ENCODE measurements at regions not wholly inside any gene's neighbourhood (a gene's known extent, or its start where the extent isn't known, plus 50 kb on each side); places are given as distances from the start of the nearest gene placed in this dataset.

- intact Hi-C loops (cut with micrococcal nuclease): no loop called here
- no peak overlapping the region for H2AFZ ChIP-seq (ENCODE audit: low read depth, low read length, poor library complexity, severe bottlenecking)
- H3K9ac ChIP-seq (ENCODE audit: low read length): no peak overlapping the region
- H3K27me3 ChIP-seq (ENCODE audit: insufficient read depth, low read length): no peaks in the 10 kb centered on the region; the same call in 1 of the 2 replicates
- no peaks in the 10 kb centered on the region for H3K9me3 ChIP-seq (ENCODE audit: control insufficient read depth in 1 of 2, insufficient read depth in 1 of 2, low read depth in 1 of 2, low read length in 2 of 2)
- no peak overlapping the region for H3K27ac ChIP-seq (ENCODE audit: low read depth, low read length)
- DNase-seq (ENCODE audit: low read depth, low spot score): no peak
- BruUV-seq (replicated peaks): no TSS peak
- H3K4me3 ChIP-seq (replicated peaks in 1 of 2; ENCODE audit: low read depth in 1 of 2, low read length in 2 of 2): no peak overlapping the region
- ATAC-seq: no peak
- RAD21 ChIA-PET (ENCODE audit: low non-redundant PET in 1 of 2, low total read pairs in 2 of 2, uncharacterized antibody in 2 of 2, unreplicated experiment in 2 of 2): no interaction called here
- H3K79me2 ChIP-seq (ENCODE audit: insufficient read depth, low read length): no peaks in the 10 kb centered on the region
- CTCF ChIA-PET: no interaction called here
- POLR2A ChIA-PET: no interaction called here
- no peaks in the 10 kb centered on the region for H4K20me1 ChIP-seq (ENCODE audit: insufficient read depth)
- TF ChIP-seq SP1 (IDR thresholded peaks at IDR 0.05; ENCODE audit: low read depth) (no peak), ZNF274 (IDR thresholded peaks at IDR 0.05; ENCODE audit: low read depth, low read length) (no peak), ZBTB33 (IDR thresholded peaks at IDR 0.05; ENCODE audit: extremely low read depth, insufficient replicate concordance, low read length) (no peak), TCF7L2 (IDR thresholded peaks at IDR 0.05; ENCODE audit: borderline replicate concordance, extremely low read depth, insufficient read depth, insufficient read length) (no peak), EZH2phosphoT487 (IDR thresholded peaks at IDR 0.05; ENCODE audit: borderline replicate concordance) (no peak)
- H3K4me1 ChIP-seq (ENCODE audit: control insufficient read depth in 1 of 2, insufficient read depth in 2 of 2, low read length in 2 of 2): no peaks in the 10 kb centered on the region
- no peak overlapping the region for H3K4me2 ChIP-seq (ENCODE audit: low read length)
- no peaks in the 10 kb centered on the region for H3K9me2 ChIP-seq (ENCODE audit: insufficient read depth)
- no peaks in the 10 kb centered on the region for H3K36me3 ChIP-seq (ENCODE audit: control insufficient read depth in 1 of 2, insufficient read depth in 2 of 2, low read length in 2 of 2)
These were observed 67.4 kb upstream of the CLDN5 start for GRCh38 chr22:19591568-19591967.

DNA sequence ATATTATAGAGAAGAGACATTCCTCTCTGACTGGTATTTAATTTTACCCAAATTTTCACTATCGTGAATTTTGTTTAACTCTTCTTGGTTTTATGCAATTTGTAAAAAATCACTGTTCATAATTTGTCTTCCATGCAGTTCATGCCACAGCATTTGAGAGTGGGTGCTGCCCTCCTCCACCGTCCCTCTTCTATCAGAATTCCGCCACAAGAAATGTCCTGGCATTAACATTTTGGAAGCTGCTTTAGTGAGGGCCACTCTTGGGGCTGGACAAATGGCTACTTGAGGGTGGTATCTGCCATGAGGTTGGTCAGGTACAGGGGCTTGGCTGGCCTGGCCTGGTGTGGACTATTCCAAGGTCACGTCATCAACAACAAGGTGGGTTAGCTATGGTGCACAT is 68.3 kb upstream of the CLDN5 start:
- Histone ChIP-seq H3K9ac (ENCODE audit: low read length) (no peak overlapping the region), H4K20me1 (ENCODE audit: insufficient read depth) (no peaks in the 10 kb centered on the region), H3K4me3 (replicated peaks in 1 of 2; ENCODE audit: low read depth in 1 of 2, low read length in 2 of 2) (no peak overlapping the region), H2AFZ (ENCODE audit: low read depth, low read length, poor library complexity, severe bottlenecking) (no peak overlapping the region), H3K27me3 (ENCODE audit: insufficient read depth, low read length) (no peaks in the 10 kb centered on the region; the same call in 1 of the 2 replicates), H3K36me3 (ENCODE audit: control insufficient read depth in 1 of 2, insufficient read depth in 2 of 2, low read length in 2 of 2) (no peaks in the 10 kb centered on the region), H3K9me3 (ENCODE audit: control insufficient read depth in 1 of 2, insufficient read depth in 1 of 2, low read depth in 1 of 2, low read length in 2 of 2) (no peaks in the 10 kb centered on the region), H3K27ac (ENCODE audit: low read depth, low read length) (no peak overlapping the region), H3K9me2 (ENCODE audit: insufficient read depth) (no peaks in the 10 kb centered on the region), H3K79me2 (ENCODE audit: insufficient read depth, low read length) (no peaks in the 10 kb centered on the region), H3K4me2 (ENCODE audit: low read length) (no peak overlapping the region), H3K4me1 (ENCODE audit: control insufficient read depth in 1 of 2, insufficient read depth in 2 of 2, low read length in 2 of 2) (no peaks in the 10 kb centered on the region)
- RAD21 ChIA-PET (ENCODE audit: low non-redundant PET in 1 of 2, low total read pairs in 2 of 2, uncharacterized antibody in 2 of 2, unreplicated experiment in 2 of 2): no interaction called here
- POLR2A ChIA-PET: no interaction called here
- intact Hi-C loops (cut with micrococcal nuclease): no loop called here
- DNase-seq (ENCODE audit: low read depth, low spot score) (no peak), ATAC-seq (no peak)
- CTCF ChIA-PET: no interaction called here
- BruUV-seq (replicated peaks): no TSS peak
- no peak for TF ChIP-seq EZH2phosphoT487 (IDR thresholded peaks at IDR 0.05; ENCODE audit: borderline replicate concordance)
- TF ChIP-seq, protein P1, sequence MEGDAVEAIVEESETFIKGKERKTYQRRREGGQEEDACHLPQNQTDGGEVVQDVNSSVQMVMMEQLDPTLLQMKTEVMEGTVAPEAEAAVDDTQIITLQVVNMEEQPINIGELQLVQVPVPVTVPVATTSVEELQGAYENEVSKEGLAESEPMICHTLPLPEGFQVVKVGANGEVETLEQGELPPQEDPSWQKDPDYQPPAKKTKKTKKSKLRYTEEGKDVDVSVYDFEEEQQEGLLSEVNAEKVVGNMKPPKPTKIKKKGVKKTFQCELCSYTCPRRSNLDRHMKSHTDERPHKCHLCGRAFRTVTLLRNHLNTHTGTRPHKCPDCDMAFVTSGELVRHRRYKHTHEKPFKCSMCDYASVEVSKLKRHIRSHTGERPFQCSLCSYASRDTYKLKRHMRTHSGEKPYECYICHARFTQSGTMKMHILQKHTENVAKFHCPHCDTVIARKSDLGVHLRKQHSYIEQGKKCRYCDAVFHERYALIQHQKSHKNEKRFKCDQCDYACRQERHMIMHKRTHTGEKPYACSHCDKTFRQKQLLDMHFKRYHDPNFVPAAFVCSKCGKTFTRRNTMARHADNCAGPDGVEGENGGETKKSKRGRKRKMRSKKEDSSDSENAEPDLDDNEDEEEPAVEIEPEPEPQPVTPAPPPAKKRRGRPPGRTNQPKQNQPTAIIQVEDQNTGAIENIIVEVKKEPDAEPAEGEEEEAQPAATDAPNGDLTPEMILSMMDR (IDR thresholded peaks at IDR 0.05 in 2 of 3, conservative IDR thresholded peaks at IDR 0.05 in 1 of 3; ENCODE audit: borderline replicate concordance in 1 of 3, insufficient read depth in 1 of 3, low read depth in 2 of 3, low read length in 2 of 3): no peak
- no peak for TF ChIP-seq POLR2AphosphoS5 (IDR thresholded peaks at IDR 0.05; ENCODE audit: low read depth, low read length)
- no peak for TF ChIP-seq CEBPB (IDR thresholded peaks at IDR 0.05; ENCODE audit: low read depth)
- TF ChIP-seq RAD21 (IDR thresholded peaks at IDR 0.05; ENCODE audit: low read depth): no peak
- TF ChIP-seq EGR1 (IDR thresholded peaks at IDR 0.05; ENCODE audit: low read depth): no peak
- no peak for TF ChIP-seq SIN3A (IDR thresholded peaks at IDR 0.05; ENCODE audit: low read depth)
- TF ChIP-seq REST (IDR thresholded peaks at IDR 0.05; ENCODE audit: low read depth): no peak
- no peak for TF ChIP-seq POLR2A (IDR thresholded peaks at IDR 0.05; ENCODE audit: borderline replicate concordance, extremely low read depth, insufficient read depth, insufficient read length)
- no peak for TF ChIP-seq ZNF274 (IDR thresholded peaks at IDR 0.05; ENCODE audit: low read depth, low read length)
- TF ChIP-seq SRF (IDR thresholded peaks at IDR 0.05; ENCODE audit: low read depth): no peak
